ENCODE measurements at regions not wholly inside any gene's neighbourhood (a gene's known extent, or its start where the extent isn't known, plus 50 kb on each side); places are given as distances from the start of the nearest gene placed in this dataset.
"Not testable (repeated sequence)": the region's sequence is repeated elsewhere in the genome, so short reads cannot be mapped to it uniquely, and the experiment has no call there.

DNA sequence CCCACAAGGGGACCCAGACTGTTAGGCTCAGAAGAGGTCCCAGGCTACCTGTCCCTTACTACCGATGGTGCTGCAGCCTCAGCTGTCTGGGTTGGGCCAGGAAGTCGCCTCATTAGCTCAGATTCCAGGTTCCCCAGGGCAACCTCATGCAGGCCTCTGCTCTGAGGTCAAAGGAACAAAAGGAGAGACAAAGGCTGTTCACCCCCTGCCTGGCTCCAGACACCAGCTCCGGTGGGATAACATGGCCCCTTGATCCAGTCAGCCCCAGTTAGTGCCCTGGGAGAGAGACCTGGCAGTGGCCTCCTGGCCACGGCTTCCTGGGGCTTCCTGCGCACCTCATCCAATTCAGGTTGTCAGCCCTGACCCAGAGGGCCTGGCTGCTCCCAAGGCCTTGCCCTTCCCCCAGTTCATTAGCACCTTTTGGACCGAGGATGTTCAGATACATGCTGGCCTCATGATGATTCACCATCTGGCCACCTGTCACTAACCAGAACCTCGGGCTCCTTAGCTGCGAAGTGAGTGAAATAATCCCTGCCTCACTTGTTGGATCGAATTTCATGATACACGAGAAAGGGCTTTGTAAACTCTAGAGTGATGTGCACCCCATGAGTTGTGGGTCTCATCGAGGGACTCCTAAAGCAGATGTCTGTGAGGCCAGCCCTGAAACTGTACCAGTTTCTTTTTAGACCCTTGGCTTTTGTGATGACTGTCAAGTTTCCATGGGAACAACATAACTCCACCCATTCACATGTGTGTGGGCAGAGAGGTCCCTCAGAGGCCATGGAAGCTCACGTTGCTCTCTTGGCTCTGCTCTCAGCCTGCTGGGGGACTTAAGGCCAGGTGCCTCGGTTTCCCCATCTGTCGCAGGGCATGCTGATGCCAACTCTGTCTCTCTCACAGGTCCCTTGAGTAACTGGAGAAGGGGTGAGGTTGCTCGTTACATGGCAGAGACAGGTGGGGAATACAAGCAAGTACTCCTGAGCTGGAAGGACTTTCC, 79.5 kb upstream of the PCBD1 start:
- no peak for DNase-seq

GRCh38 chr10:70969188-70969587, 80.8 kb upstream of the PCBD1 start:
- no peak for DNase-seq

DNA sequence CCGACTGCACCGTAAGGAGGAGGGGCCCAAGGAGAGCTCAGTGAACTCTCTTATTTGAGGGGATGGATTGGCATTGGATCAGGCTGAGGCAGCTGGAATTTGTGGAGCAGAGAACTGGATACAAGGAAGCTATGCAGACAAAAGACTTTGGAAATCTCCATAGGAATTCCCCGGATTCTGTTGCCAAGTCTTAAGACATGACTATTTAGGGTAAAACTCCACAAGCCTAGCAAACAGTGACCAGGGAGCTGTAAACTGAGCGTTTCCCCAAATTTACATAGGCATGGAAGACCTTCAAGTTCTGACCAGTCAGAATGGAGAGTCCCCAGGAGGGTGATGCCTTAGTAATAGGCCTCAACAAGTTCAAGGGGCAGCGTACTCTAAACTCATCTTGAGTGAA, 82.5 kb upstream of the PCBD1 start:
- DNase-seq = no peak

DNA sequence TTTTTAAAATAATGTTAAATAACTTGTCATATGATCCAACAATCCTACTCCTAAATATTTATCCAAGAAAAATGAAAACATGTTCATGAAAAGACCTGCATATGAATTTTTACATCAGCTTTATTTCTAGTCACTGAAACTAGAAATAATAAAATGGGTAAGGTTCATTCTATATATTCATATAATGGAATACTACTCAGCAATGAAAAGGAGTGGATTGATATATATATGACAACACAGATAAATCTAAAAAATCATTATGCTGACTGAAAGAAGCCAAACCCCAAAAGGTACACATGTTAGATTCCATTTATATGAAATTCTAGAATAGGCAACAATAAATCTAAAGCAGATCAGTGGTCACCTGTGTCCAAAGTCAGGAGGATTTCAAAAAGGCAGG, 84.9 kb upstream of the PCBD1 start:
- DNase-seq = no peak

- no peak for DNase-seq
Measured at GRCh38 chr10:70974351-70974901, 86.1 kb upstream of the PCBD1 start.

DNA sequence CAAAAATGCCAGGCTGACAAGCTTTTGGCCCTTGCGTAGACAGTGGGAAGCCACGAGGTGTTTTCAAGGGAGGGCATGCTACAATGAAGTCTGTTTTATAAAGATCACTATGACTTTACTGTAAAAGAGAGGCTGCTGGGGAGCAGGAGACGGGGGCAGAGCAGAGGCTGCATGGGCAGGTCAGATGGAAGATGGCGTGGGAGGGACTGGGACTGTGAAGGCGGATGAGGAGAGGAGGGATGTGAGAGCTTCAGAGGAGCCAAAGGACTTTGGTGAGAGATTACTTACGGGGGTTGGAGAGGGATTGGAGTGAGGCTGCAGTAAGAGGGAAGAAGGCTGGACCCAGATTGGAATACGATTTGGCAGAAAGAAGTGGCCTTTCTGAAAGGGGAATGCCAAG, 86.6 kb upstream of the PCBD1 start:
- no peak for DNase-seq

DNA sequence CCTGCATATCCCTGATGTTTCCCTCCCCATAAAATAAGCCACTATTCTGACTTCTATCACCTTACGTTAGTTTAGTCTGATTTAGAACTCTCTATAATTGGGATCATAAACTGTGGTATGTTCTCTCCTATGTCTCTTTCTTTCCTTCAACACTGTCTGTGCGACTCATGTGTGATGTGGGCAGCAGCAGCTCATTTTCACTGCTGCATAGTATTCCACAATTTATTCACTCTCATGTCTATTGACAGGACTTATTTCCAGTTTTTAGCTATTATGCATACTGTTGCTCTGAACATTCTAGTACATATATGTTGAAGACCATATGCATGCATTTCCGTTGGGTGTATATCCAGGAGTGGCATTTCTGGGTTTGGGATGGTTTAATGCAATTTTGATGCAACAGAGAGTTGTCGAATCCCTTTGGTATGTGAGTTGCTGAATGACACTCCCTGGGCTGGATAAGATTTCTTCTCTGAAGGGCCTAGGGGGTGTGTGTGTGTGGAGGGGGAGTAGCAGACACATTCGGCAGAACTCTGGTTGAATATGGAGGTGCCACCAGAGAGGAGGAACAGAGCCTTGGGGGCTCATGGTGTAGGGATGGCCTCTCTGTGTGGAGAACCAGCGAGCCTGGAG, 87.8 kb upstream of the PCBD1 start:
- no peak for DNase-seq

DNA sequence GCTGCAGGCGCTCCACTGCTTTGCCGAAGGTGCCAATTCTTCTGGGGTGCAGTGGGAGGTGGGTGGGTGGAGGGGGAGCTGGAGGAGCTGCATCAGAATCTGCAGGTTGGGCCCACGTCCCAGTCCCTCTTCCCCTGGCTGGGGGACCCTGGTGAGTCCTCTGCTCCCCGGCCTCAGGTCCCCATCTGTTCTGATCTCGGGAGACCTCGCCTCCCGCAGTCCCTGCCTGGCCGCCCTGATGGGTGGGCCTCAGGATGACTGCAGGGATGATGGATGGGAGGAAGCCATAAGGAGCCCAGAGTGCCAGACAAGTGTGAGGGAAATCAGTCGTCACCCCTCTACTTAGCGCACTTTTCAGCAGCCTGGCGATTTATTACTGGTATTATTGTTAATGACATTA, 89.3 kb upstream of the PCBD1 start:
- no peak for DNase-seq

GRCh38 chr10:70978181-70978580, 89.8 kb upstream of the PCBD1 start:
- DNase-seq = no peak

DNA sequence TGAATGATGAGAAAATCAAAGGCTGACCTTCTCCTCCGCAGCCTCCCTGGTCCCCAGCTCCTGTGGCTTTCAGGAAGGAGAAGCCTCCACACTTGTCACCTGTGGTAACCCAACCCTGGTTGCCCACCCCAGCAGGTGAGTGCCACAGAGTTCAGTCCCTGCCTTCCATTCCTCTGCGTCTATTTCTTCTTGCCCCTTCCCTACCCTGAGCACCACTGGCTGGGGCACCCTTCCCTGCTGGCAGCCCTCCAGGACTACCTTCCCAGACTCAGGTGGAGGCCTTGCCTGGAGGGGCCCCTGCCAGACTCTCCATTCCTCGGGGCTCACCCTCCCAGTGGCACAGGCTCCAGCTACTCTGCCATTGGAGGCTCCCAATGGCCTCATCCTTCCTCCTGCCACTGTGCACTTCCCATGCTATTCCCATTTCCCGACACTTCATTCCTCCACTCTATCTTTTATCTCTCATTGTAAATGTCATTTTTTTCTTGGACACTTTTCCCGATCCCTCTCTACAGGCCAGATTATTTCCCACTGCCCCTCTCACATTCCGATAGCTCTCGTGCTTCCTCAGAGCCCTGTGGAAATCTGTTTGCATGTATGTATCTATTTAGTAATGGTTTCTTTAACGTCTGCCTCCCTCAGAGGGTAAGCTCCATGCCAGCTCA, 90.6 kb upstream of the PCBD1 start:
- DNase-seq = no peak

DNA sequence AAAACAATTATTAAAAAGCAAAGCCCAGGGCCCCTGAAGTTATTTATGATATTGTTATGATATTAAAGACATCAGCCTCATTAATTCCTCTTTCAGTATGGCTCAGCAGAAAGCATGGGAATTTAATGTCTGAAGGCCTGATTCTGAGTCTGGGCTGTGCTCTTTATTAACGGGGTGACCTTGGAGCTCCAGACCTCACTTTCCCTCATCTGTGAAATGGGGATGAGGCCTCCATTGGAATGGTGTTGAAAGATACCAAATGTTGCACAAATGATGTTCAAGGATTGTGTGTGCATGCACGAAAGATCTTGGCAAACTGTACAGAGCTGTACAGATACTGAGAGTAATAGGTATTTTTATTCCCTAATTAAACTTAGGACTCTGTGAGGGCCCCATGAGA, 92.3 kb upstream of the PCBD1 start:
- DNase-seq = no peak

- no peak for DNase-seq
Measured at GRCh38 chr10:70981171-70981836, 92.9 kb upstream of the PCBD1 start.

GRCh38 chr10:70981936-70982335, 93.6 kb upstream of the PCBD1 start:
- DNase-seq = no peak

GRCh38 chr10:70982443-70982842, 94.1 kb upstream of the PCBD1 start:
- no peak for DNase-seq

DNA sequence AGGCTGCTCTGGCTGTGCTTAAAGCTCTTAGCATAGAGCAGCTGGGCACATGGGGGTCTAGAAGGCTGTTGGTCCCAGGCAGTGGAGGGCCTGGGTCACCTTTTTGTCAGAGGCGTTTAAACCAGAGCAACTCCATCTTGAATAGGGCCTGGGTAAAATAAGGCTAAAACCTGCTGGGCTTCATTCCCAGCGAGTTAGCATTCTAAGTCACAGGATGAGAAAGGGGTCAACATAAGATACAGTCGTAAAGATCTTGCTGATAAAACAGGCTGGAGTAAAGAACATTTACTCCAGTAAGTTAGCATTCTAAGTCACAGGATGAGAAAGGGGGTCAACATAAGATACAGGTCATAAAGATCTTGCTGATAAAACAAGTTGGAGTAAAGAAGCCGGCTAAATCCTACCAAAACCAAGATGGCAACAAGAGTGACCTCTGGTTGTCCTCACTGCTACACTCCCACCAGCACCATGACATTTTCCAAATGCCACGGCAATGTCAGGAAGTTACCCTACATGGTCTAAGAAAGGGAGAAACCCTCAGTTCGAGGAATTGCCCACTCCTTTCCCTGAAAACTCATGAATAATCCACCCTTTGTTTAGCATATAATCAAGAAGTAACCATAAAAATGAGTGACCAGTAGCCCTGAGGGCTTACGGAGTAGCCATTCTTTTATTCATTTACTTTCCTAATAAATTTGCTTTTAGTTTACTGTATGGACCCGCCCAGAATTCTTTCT, 96.8 kb upstream of the PCBD1 start:
- DNase-seq = no peak

DNA sequence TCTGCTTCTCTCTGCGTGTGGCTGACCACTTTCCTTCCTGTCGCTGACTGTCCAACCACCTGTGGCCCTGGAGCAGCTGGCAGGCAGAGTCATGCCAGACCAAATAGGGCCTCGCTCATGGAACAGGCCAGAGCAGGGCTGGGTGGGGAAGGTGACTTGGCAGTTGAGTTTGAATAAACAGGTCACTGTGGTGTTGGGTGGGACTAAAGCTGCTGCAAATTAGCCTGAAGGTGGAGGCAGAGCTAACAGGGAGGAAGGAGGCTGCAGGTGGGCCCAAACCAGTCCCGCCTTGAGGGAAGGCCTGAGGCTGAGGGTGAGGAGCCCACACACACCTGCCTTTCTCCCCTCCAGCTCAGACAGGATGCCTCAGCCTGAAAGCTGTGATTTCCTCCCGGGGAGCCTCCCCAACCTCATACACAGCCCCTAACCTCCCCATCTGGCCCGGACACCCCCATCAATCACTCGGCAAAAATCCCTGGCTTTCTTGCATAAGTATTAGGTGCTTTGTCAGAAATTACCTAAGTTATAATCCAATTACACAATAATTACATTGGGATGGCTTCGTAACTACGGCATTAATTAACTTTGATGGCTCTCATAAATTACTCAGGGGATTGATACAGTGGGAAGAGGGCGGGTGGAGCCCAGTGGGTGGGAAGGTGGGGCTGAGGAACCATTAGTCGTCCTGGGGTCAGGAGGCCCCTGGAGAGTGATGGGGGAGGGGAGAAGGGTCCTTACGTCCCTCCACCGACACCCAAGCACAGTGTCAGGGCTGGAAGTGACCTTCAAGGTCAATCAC, 97.7 kb upstream of the PCBD1 start:
- DNase-seq = no peak

- no peak for DNase-seq
Measured at GRCh38 chr10:70986623-70986950, 98.2 kb upstream of the PCBD1 start.

- DNase-seq = no peak
Measured at GRCh38 chr10:70987396-70988130, 99.2 kb upstream of the PCBD1 start.

- not testable (repeated sequence) for DNase-seq
Measured at GRCh38 chr10:70990156-70990555, 101.8 kb upstream of the PCBD1 start.

DNA sequence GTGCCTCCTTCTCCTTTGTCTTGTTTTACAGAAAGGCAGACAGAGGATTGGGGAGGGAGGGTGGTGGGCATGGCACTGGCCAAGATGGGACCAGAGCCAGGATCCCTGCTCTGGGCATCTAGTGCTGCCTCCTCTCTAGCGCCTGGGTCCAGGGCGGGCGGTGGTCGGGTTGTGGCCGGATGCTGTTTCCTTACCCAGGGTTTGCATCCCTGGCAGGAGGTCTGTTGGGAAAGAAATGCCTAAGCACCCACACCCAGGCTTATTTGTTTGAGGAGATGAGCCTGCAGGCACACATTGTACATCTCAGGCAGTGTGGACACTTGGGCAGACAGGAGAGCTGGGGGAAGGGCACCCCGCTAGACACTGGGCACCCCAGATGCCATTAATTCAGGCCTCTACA, 102.3 kb upstream of the PCBD1 start:
- DNase-seq = no peak

Measured in NCI-H187 (cell line).